Left ventricle myocardium inferior (tissue), 1 donor: ENCODE measurements at regions not wholly inside any gene's neighbourhood (a gene's known extent, or its start where the extent isn't known, plus 50 kb on each side); places are given as distances from the start of the nearest gene placed in this dataset.
A peak's percentile ranks its signal among the peaks of the same experiment; 100 is the strongest.

Source experiments
- DNase-seq: peaks from one replicate; pipeline ENCODE4 v3.0.0-alpha.2; 2020
- H3K27ac ChIP-seq: fragments of 200-600 bp; replicated peaks from 2 replicates; pipeline ENCODE4 v1.8.0; 2021
- H3K27me3 ChIP-seq: fragments of 200-600 bp; 2 replicates; pipeline ENCODE4 v1.8.0; 2021; ENCODE audit warnings: low read depth
- H3K36me3 ChIP-seq: fragments of 200-600 bp; 2 replicates; pipeline ENCODE4 v1.8.0; 2021
- H3K4me1 ChIP-seq: fragments of 200-600 bp; 2 replicates; pipeline ENCODE4 v1.8.0; 2021
- H3K4me3 ChIP-seq: fragments of 200-600 bp; 2 replicates; pipeline ENCODE4 v1.8.0; 2021; ENCODE audit warnings: mild to moderate bottlenecking, moderate library complexity
- H3K9me3 ChIP-seq: fragments of 200-600 bp; replicated peaks from 2 replicates; pipeline ENCODE4 v1.8.0; 2021
- intact Hi-C: fragments of 100-400 bp; cut with micrococcal nuclease; formaldehyde crosslinking; loops from one replicate; pipeline ENCODE4 v1.11.0; 2022
- TF ChIP-seq, protein P1 (sequence below): fragments of 200-600 bp; IDR thresholded peaks from 2 replicates; pipeline ENCODE4 v1.8.0; 2021; ENCODE audit warnings: antibody characterized with exemption, mild to moderate bottlenecking, borderline replicate concordance
- donor health status: DM: no; HTN: yes; CAD: no; lungs with severe emphysema.

DNA sequence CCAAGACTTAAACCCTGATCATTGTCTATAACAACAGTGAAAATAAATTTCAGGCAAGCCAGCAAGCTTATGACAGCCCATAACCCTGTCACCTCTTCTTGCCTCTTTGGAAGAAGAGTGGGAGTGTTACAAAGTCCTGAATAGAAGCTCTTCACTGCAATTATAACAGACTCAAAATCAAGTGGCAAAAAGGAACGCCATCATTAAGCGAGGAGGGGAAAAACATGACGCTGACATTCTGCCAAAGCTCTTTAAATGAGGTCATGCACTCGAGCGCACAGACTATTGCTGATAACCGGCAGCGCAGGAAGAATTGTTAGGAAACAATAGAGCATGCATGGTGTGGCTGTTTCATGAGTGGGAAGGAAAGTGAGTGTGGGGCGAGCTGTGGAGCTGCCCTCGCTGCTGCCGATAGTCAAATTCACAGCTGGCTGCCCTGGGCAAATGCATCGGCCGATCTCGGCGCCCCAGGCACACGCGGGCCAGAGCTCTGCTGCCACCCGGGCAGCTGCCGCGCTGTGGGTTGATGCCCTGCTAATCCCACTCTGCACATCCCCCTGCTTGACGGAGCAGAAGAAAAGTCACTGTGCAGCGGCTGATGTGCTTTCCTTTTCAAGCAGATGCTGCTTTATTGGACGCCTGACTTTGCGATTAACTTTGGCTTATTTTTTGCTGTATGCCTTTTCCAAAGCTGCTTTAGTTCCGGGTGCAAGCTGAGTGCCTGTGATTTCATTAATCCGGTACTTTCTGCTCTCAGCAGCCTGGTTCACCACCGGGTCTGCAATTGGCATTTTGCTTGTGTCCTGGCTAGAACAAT lies 102.4 kb upstream of the ST6GALNAC5 start:
- TF ChIP-seq, protein P1, sequence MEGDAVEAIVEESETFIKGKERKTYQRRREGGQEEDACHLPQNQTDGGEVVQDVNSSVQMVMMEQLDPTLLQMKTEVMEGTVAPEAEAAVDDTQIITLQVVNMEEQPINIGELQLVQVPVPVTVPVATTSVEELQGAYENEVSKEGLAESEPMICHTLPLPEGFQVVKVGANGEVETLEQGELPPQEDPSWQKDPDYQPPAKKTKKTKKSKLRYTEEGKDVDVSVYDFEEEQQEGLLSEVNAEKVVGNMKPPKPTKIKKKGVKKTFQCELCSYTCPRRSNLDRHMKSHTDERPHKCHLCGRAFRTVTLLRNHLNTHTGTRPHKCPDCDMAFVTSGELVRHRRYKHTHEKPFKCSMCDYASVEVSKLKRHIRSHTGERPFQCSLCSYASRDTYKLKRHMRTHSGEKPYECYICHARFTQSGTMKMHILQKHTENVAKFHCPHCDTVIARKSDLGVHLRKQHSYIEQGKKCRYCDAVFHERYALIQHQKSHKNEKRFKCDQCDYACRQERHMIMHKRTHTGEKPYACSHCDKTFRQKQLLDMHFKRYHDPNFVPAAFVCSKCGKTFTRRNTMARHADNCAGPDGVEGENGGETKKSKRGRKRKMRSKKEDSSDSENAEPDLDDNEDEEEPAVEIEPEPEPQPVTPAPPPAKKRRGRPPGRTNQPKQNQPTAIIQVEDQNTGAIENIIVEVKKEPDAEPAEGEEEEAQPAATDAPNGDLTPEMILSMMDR: no peak
- no peaks in the 10 kb centered on the region for H3K9me3 ChIP-seq
- no peaks in the 10 kb centered on the region for H3K36me3 ChIP-seq
- intact Hi-C loops: no loop called here
- peak overlapping the region; percentile 57 for H3K4me3 ChIP-seq
- H3K27ac ChIP-seq: peak overlapping the region; percentile 32
- H3K27me3 ChIP-seq: peaks cover 23% of the 10 kb centered on the region
- H3K4me1 ChIP-seq: peaks cover 3% of the 10 kb centered on the region
- DNase-seq: peak; percentile 12

DNA sequence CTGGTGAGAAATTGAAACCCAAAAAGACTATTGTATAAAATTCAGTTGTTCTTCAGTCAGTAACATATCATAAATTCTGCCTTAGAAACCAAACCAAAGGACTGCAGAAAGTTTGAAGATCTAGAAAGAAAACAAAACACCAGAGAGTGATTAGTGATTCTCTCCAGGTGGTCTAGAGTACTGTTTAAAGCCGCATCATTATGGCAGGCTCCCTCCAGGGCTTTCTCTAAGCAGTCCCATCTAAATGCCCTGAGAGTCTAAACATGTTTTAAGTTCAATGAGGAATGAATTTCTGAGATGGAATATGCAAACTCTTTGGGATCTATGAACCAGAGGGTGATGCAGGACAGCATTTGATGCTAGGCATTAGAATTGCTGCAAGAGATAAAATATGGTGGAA lies 100.9 kb upstream of the ST6GALNAC5 start:
- Histone ChIP-seq H3K27ac (no peak overlapping the region), H3K9me3 (no peaks in the 10 kb centered on the region), H3K36me3 (no peaks in the 10 kb centered on the region), H3K27me3 (peaks cover 23% of the 10 kb centered on the region), H3K4me3 (no peak overlapping the region), H3K4me1 (peaks cover 3% of the 10 kb centered on the region)
- TF ChIP-seq, protein P1: no peak
- no peak for DNase-seq
- intact Hi-C loops: no loop called here

DNA sequence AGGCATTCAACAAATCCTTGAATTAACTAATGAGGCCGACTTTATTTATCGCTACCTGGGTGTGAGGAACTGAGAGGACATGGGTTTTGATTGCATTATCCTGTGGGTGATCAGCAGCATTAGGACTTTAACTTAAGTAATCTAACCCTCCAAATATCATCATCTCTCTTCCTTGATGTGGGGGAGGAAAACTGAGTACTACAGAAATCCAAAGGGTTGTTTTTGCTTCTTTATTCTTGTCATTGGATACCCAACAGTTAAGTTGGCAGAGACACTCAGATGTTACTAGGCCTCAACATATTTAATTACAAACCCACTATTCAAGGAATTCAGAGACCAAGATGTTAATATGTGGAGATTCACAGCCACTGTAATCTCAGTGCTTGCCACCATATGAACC lies 97.4 kb upstream of the ST6GALNAC5 start:
- H3K4me3 ChIP-seq: no peak overlapping the region
- H3K27ac ChIP-seq: no peak overlapping the region
- DNase-seq: no peak
- peaks cover 21% of the 10 kb centered on the region for H3K27me3 ChIP-seq
- intact Hi-C loops: no loop called here
- H3K9me3 ChIP-seq: no peaks in the 10 kb centered on the region
- no peaks in the 10 kb centered on the region for H3K4me1 ChIP-seq
- TF ChIP-seq, protein P1: no peak
- H3K36me3 ChIP-seq: no peaks in the 10 kb centered on the region

DNA sequence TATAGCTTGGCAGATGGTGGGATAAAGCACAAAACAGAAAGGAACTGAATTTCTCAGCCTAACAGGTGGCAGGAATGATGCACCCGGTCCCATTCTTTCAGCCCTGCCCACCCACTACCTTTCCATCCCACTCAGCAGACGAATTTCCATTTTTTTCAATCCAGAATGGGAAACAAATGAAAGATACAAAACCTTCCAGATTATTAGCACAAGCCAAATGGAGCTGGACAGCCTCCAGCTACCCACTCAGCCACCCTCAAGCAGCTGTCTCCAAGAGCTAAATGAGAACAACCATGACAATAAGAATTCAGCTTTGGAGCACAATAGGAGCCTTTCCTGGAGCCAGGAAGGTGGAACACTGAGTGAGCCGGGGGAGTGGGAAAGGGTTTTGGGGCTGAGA lies 96.3 kb upstream of the ST6GALNAC5 start:
- H3K36me3 ChIP-seq: no peaks in the 10 kb centered on the region
- no peak for DNase-seq
- intact Hi-C loops: no loop called here
- peaks cover 20% of the 10 kb centered on the region for H3K27me3 ChIP-seq
- no peak overlapping the region for H3K4me3 ChIP-seq
- H3K4me1 ChIP-seq: no peaks in the 10 kb centered on the region
- TF ChIP-seq, protein P1: no peak
- H3K9me3 ChIP-seq: no peaks in the 10 kb centered on the region
- no peak overlapping the region for H3K27ac ChIP-seq

DNA sequence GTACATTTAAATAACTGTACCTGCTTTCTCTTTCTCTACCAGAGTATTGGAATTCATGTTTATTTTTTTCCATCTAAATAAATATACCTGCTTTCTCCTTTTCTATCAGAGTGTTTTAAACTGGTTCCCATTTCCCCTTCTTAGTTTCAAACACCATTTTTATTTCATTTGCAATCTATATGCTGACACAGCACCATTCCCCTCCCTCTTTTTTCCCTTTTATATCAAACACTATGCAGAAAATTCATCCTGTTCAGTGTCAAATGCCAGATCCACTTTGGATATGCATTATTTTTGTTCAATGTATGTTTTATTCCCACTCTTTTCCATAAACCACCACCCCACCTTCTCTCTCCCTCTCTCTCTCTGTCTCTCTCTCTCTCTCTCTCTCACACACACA lies 85.8 kb upstream of the ST6GALNAC5 start:
- no peak for DNase-seq
- TF ChIP-seq, protein P1: no peak
- no peak overlapping the region for H3K4me3 ChIP-seq
- H3K27me3 ChIP-seq: no peaks in the 10 kb centered on the region
- no peak overlapping the region for H3K27ac ChIP-seq
- H3K36me3 ChIP-seq: no peaks in the 10 kb centered on the region
- no peaks in the 10 kb centered on the region for H3K4me1 ChIP-seq
- H3K9me3 ChIP-seq: peaks cover 17% of the 10 kb centered on the region
- intact Hi-C loops: no loop called here
